H9 (cell line): ENCODE measurements at regions not wholly inside any gene's neighbourhood (a gene's known extent, or its start where the extent isn't known, plus 50 kb on each side); places are given as distances from the start of the nearest gene placed in this dataset.

Source experiments
- DNase-seq: peaks from one replicate; pipeline ENCODE4 v3.0.0-alpha.2; 2017
- H2AFZ ChIP-seq: one replicate; pipeline ENCODE4 v1.6.1; 2013; ENCODE audit warnings: mild to moderate bottlenecking, low read length, control low read depth, moderate library complexity
- H2AK5ac ChIP-seq: 2 replicates; pipeline ENCODE4 v1.6.1; 2013; ENCODE audit warnings: low read length, control low read depth, mixed read lengths; ENCODE audit not compliant: insufficient read length
- H2BK120ac ChIP-seq: one replicate; pipeline ENCODE4 v1.6.1; 2013; ENCODE audit warnings: low read depth, mild to moderate bottlenecking, low read length, control low read depth, inconsistent platforms; ENCODE audit not compliant: poor library complexity, severe bottlenecking
- H2BK12ac ChIP-seq: 2 replicates; pipeline ENCODE4 v1.6.1; 2013; ENCODE audit warnings: low read length, control low read depth, mixed read lengths, low read depth; ENCODE audit not compliant: insufficient read length
- H2BK15ac ChIP-seq: 2 replicates; pipeline ENCODE4 v1.6.1; 2013; ENCODE audit warnings: low read depth, low read length, control low read depth
- H2BK20ac ChIP-seq: one replicate; pipeline ENCODE4 v1.6.1; 2013; ENCODE audit warnings: low read depth, mild to moderate bottlenecking, low read length, control low read depth, inconsistent platforms; ENCODE audit not compliant: poor library complexity, severe bottlenecking
- H2BK5ac ChIP-seq: 2 replicates; pipeline ENCODE4 v1.6.1; 2013; ENCODE audit warnings: low read length, control low read depth, mixed read lengths; ENCODE audit not compliant: insufficient read length
- H3K14ac ChIP-seq: 2 replicates; pipeline ENCODE4 v1.6.1; 2013; ENCODE audit warnings: low read length, control low read depth; ENCODE audit not compliant: insufficient read depth
- H3K18ac ChIP-seq: 2 replicates; pipeline ENCODE4 v1.6.1; 2013; ENCODE audit warnings: low read depth, mild to moderate bottlenecking, mixed read lengths, low read length, control low read depth; ENCODE audit not compliant: insufficient read length
- H3K23ac ChIP-seq: 2 replicates; pipeline ENCODE4 v1.6.1; 2013; ENCODE audit warnings: low read length, control low read depth, mixed read lengths, low read depth; ENCODE audit not compliant: insufficient read length
- H3K23me2 ChIP-seq: 2 replicates; pipeline ENCODE4 v1.6.1; 2013; ENCODE audit warnings: low read depth, mild to moderate bottlenecking, mixed read lengths, low read length, control low read depth; ENCODE audit not compliant: insufficient read length, poor library complexity, severe bottlenecking
- H3K27ac ChIP-seq: 2 replicates; pipeline ENCODE4 v1.5.1; 2013; ENCODE audit warnings: low read length, control low read depth, mixed read lengths, low read depth; ENCODE audit not compliant: insufficient read length
- H3K27me3 ChIP-seq: 2 replicates; pipeline ENCODE4 v1.6.1; 2013; ENCODE audit warnings: low read length, control low read depth, inconsistent platforms; ENCODE audit not compliant: insufficient read depth
- H3K4ac ChIP-seq: 2 replicates; pipeline ENCODE4 v1.6.1; 2013; ENCODE audit warnings: low read depth, mild to moderate bottlenecking, control low read depth, inconsistent platforms, low read length, moderate library complexity
- H3K4me1 ChIP-seq: 2 replicates; pipeline ENCODE4 v1.6.1; 2013; ENCODE audit warnings: low read length, control low read depth, inconsistent platforms; ENCODE audit not compliant: insufficient read depth
- H3K4me2 ChIP-seq: 2 replicates; pipeline ENCODE4 v1.6.1; 2013; ENCODE audit warnings: low read length, control low read depth, mixed read lengths; ENCODE audit not compliant: insufficient read length, insufficient read depth
- H3K56ac ChIP-seq: 2 replicates; pipeline ENCODE4 v1.6.1; 2013; ENCODE audit warnings: low read depth, mild to moderate bottlenecking, mixed read lengths, low read length, control low read depth; ENCODE audit not compliant: insufficient read length
- H3K79me1 ChIP-seq: 2 replicates; pipeline ENCODE4 v1.6.1; 2013; ENCODE audit warnings: low read depth, mild to moderate bottlenecking, moderate library complexity, low read length, control low read depth, inconsistent platforms; ENCODE audit not compliant: insufficient read depth, poor library complexity, severe bottlenecking
- H3K79me2 ChIP-seq: 2 replicates; pipeline ENCODE4 v1.6.1; 2013; ENCODE audit warnings: low read length, control low read depth, inconsistent platforms; ENCODE audit not compliant: insufficient read depth
- H3K9ac ChIP-seq: 2 replicates; pipeline ENCODE4 v1.6.1; 2013; ENCODE audit warnings: low read length, control low read depth, mixed read lengths; ENCODE audit not compliant: insufficient read length; ENCODE audit errors: extremely low read depth
- H3K9me3 ChIP-seq: one replicate; pipeline ENCODE4 v1.6.1; 2013; ENCODE audit warnings: low read depth, low read length, inconsistent platforms; ENCODE audit not compliant: control insufficient read depth
- H3T11ph ChIP-seq: one replicate; pipeline ENCODE4 v1.6.1; 2013; ENCODE audit warnings: mild to moderate bottlenecking, low read length, control low read depth, inconsistent platforms
- H4K20me1 ChIP-seq: one replicate; pipeline ENCODE4 v1.6.1; 2013; ENCODE audit not compliant: control insufficient read depth, insufficient read length, insufficient read depth
- H4K5ac ChIP-seq: 2 replicates; pipeline ENCODE4 v1.6.1; 2013; ENCODE audit warnings: low read depth, mild to moderate bottlenecking, mixed read lengths, low read length, control low read depth; ENCODE audit not compliant: insufficient read length
- H4K8ac ChIP-seq: replicated peaks from 2 replicates; pipeline ENCODE4 v1.6.1; 2013; ENCODE audit warnings: low read length, control low read depth, mixed read lengths, low read depth; ENCODE audit not compliant: insufficient read length
- H4K91ac ChIP-seq: 2 replicates; pipeline ENCODE4 v1.6.1; 2013; ENCODE audit warnings: low read depth, mild to moderate bottlenecking, moderate library complexity, mixed read lengths, low read length, control low read depth; ENCODE audit not compliant: insufficient read length
- H3K27ac Mint-ChIP-seq, 3 experiments: 2 replicates in 2 of 3; 3 replicates in 1 of 3; pipeline ENCODE4 v1.8.0; 2020 to 2021; ENCODE audit warnings: mixed read lengths in 3 of 3, mild to moderate bottlenecking in 1 of 3, moderate library complexity in 1 of 3
- H3K27me3 Mint-ChIP-seq: 2 replicates; pipeline ENCODE4 v1.8.0; 2021; ENCODE audit warnings: low read depth, mild to moderate bottlenecking, moderate library complexity, mixed read lengths
- H3K36me3 Mint-ChIP-seq, 3 experiments: 2 replicates in 2 of 3; 3 replicates in 1 of 3; pipeline ENCODE4 v1.8.0; 2020 to 2021; ENCODE audit warnings: low read depth in 3 of 3, mixed read lengths in 3 of 3; ENCODE audit not compliant: insufficient read depth in 1 of 3
- H3K4me1 Mint-ChIP-seq, 2 experiments: 2 replicates each; pipeline ENCODE4 v1.8.0; 2020; ENCODE audit warnings: mixed read lengths in 2 of 2
- H3K4me3 Mint-ChIP-seq, 2 experiments: 2 replicates in 1 of 2; 3 replicates in 1 of 2; pipeline ENCODE4 v1.8.0; 2020 to 2021; ENCODE audit warnings: mild to moderate bottlenecking in 2 of 2, mixed read lengths in 2 of 2, moderate library complexity in 1 of 2
- H3K9me3 Mint-ChIP-seq, 2 experiments: 2 replicates in 1 of 2; 3 replicates in 1 of 2; pipeline ENCODE4 v1.8.0; 2020; ENCODE audit warnings: mild to moderate bottlenecking in 2 of 2, mixed read lengths in 2 of 2, moderate library complexity in 1 of 2
- WGBS: extraction: QIAGEN DNeasy Blood & Tissue Kit; methylation state at CpG from one replicate; pipeline ENCODE4 v1.1.7; 2013; ENCODE audit warnings: missing lambda C conversion rate, low lambda C conversion rate, mixed read lengths; ENCODE audit not compliant: insufficient read length; ENCODE audit errors: extremely low coverage; 5-methylcytosine and 5-hydroxymethylcytosine counted together
- TF ChIP-seq, protein P1 (sequence below): fragments of 200-600 bp; sonication (generic); conservative IDR thresholded peaks from 3 replicates; pipeline ENCODE4 v1.8.0; 2021; ENCODE audit warnings: antibody characterized with exemption, mild to moderate bottlenecking

DNA sequence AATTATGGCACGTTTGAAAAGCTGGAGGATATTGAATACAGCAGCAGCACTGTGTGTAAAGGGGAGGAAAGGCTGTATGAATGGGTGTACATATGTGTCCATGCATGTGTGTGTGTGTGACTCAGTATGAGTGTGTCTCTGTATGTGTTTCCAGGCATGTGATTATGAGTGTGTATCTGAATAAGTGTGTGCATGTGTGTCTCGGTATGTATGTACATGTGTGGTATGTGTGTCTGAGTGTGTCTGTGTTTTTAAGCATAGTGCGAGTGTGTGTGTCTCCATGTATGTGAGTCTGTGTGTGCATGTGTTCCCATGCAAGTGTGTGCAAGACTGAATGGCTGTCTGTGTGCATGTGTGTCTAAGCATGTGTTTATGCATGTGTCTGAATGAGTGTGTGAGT lies 259.1 kb upstream of the XYLT1 start:
- no peak overlapping the region for H2BK5ac ChIP-seq
- H3K36me3 Mint-ChIP-seq = peaks cover 7 to 18% (median 8%) of the 10 kb centered on the region in 3 experiments
- no peaks in the 10 kb centered on the region for H3K4me1 ChIP-seq
- no peak overlapping the region for H3K23ac ChIP-seq
- no peak overlapping the region for H3T11ph ChIP-seq
- H3K9me3 Mint-ChIP-seq = peaks cover 19 to 20% of the 10 kb centered on the region in 2 experiments
- no peak overlapping the region for H2AFZ ChIP-seq
- H3K18ac ChIP-seq = no peak overlapping the region
- WGBS = no CpG with 5 or more reads among the region's 3 CpGs
- H4K8ac ChIP-seq = no peak overlapping the region
- H2BK15ac ChIP-seq = no peak overlapping the region
- no peak overlapping the region for H4K91ac ChIP-seq
- H3K9ac ChIP-seq = no peak overlapping the region
- no peak overlapping the region for H3K56ac ChIP-seq
- H2BK120ac ChIP-seq = no peak overlapping the region
- TF ChIP-seq, protein P1, sequence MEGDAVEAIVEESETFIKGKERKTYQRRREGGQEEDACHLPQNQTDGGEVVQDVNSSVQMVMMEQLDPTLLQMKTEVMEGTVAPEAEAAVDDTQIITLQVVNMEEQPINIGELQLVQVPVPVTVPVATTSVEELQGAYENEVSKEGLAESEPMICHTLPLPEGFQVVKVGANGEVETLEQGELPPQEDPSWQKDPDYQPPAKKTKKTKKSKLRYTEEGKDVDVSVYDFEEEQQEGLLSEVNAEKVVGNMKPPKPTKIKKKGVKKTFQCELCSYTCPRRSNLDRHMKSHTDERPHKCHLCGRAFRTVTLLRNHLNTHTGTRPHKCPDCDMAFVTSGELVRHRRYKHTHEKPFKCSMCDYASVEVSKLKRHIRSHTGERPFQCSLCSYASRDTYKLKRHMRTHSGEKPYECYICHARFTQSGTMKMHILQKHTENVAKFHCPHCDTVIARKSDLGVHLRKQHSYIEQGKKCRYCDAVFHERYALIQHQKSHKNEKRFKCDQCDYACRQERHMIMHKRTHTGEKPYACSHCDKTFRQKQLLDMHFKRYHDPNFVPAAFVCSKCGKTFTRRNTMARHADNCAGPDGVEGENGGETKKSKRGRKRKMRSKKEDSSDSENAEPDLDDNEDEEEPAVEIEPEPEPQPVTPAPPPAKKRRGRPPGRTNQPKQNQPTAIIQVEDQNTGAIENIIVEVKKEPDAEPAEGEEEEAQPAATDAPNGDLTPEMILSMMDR = no peak
- peaks cover 2% of the 10 kb centered on the region; the same call in 1 of the 2 replicates for H3K27me3 Mint-ChIP-seq
- no peak overlapping the region for H3K27ac ChIP-seq
- H4K5ac ChIP-seq = no peak overlapping the region
- H3K79me1 ChIP-seq = no peaks in the 10 kb centered on the region
- H3K27me3 ChIP-seq = no peaks in the 10 kb centered on the region
- no peaks in the 10 kb centered on the region for H3K79me2 ChIP-seq
- no peak overlapping the region for H2BK12ac ChIP-seq
- no peaks in the 10 kb centered on the region for H3K9me3 ChIP-seq
- no peak overlapping the region for H2BK20ac ChIP-seq
- H4K20me1 ChIP-seq = no peaks in the 10 kb centered on the region
- no peaks in the 10 kb centered on the region for H3K4me1 Mint-ChIP-seq
- H3K4me2 ChIP-seq = no peak overlapping the region
- DNase-seq = no peak
- no peaks in the 10 kb centered on the region for H3K23me2 ChIP-seq
- no peak overlapping the region for H3K4ac ChIP-seq
- no peak overlapping the region for H3K4me3 Mint-ChIP-seq
- H2AK5ac ChIP-seq = no peak overlapping the region
- no peak overlapping the region for H3K27ac Mint-ChIP-seq
- no peak overlapping the region for H3K14ac ChIP-seq
